CD4-positive, alpha-beta memory T cell (primary cell): ENCODE measurements at regions not wholly inside any gene's neighbourhood (a gene's known extent, or its start where the extent isn't known, plus 50 kb on each side); places are given as distances from the start of the nearest gene placed in this dataset.

Source experiments
- CTCF ChIA-PET: fragments of 350-600 bp; sonication (Branson Sonifier 250); formaldehyde crosslinking; loops from one replicate; lab custom pipeline; 2021; ENCODE audit warnings: inconsistent platforms; ENCODE audit not compliant: partially characterized antibody; lab: Charles Lee
- POLR2A ChIA-PET: fragments of 350-600 bp; sonication (Branson Sonifier 250); formaldehyde crosslinking; loops from one replicate; lab custom pipeline; 2021; ENCODE audit not compliant: partially characterized antibody; lab: Charles Lee
- DNase-seq, 5 donors: peaks; one replicate each; pipeline versions ENCODE4 v3.0.0 to v3.0.0-alpha.2; 2020 to 2022; ENCODE audit warnings: mixed read lengths in 1 of 5
- H3K27ac ChIP-seq: one replicate; pipeline ENCODE4 v1.7.0; 2013; ENCODE audit warnings: low read depth, low read length
- H3K27me3 ChIP-seq: 2 replicates; pipeline ENCODE4 v1.7.0; 2013; ENCODE audit warnings: mild to moderate bottlenecking, low read length, moderate library complexity; ENCODE audit not compliant: insufficient read depth
- H3K36me3 ChIP-seq: 2 replicates; pipeline ENCODE4 v1.7.0; 2013; ENCODE audit warnings: mild to moderate bottlenecking, low read length, moderate library complexity; ENCODE audit not compliant: insufficient read depth
- H3K4me1 ChIP-seq: 2 replicates; pipeline ENCODE4 v1.7.0; 2013; ENCODE audit warnings: mild to moderate bottlenecking, low read length, moderate library complexity; ENCODE audit not compliant: insufficient read depth
- H3K4me3 ChIP-seq, 2 donors: one replicate each; pipeline ENCODE4 v1.7.0; 2013; ENCODE audit warnings: low read length in 2 of 2, mild to moderate bottlenecking in 1 of 2
- H3K9me3 ChIP-seq, 2 donors: one replicate each; pipeline ENCODE4 v1.7.0; 2013; ENCODE audit warnings: low read length in 2 of 2, control low read depth in 1 of 2; ENCODE audit not compliant: control insufficient read depth in 1 of 2
- H3K27ac Mint-ChIP-seq, 7 donors: one replicate each; pipeline ENCODE4 v1.8.0; 2020 to 2021; ENCODE audit warnings: mixed read lengths in 7 of 7, mild to moderate bottlenecking in 6 of 7, inconsistent platforms in 3 of 7, moderate library complexity in 3 of 7
- H3K27me3 Mint-ChIP-seq, 2 donors: one replicate each; pipeline ENCODE4 v1.8.0; 2020 to 2021; ENCODE audit warnings: mixed read lengths in 2 of 2
- H3K36me3 Mint-ChIP-seq, 2 donors: one replicate each; pipeline ENCODE4 v1.8.0; 2020 to 2021; ENCODE audit warnings: mixed read lengths in 2 of 2, inconsistent platforms in 1 of 2, mild to moderate bottlenecking in 1 of 2
- H3K4me1 Mint-ChIP-seq, 4 donors: one replicate each; pipeline ENCODE4 v1.8.0; 2020 to 2021; ENCODE audit warnings: mixed read lengths in 4 of 4, mild to moderate bottlenecking in 1 of 4
- H3K4me3 Mint-ChIP-seq, 8 donors: one replicate each; pipeline ENCODE4 v1.8.0; 2020 to 2021; ENCODE audit warnings: mixed read lengths in 8 of 8, mild to moderate bottlenecking in 7 of 8, moderate library complexity in 6 of 8, inconsistent platforms in 3 of 8
- H3K9me3 Mint-ChIP-seq, 8 donors: one replicate each; pipeline ENCODE4 v1.8.0; 2020 to 2021; ENCODE audit warnings: mixed read lengths in 8 of 8, mild to moderate bottlenecking in 5 of 8, inconsistent platforms in 3 of 8, moderate library complexity in 1 of 8
- intact Hi-C: fragments of 100-400 bp; cut with micrococcal nuclease; formaldehyde crosslinking; loops from one replicate; pipeline ENCODE4 v1.15.1; 2023

- H3K4me3 ChIP-seq: no peak overlapping the region
- ChIA-PET POLR2A (no interaction called here), CTCF (no interaction called here)
- intact Hi-C loops: no loop called here
- Mint-ChIP-seq H3K4me3 (no peak overlapping the region), H3K36me3 (no peaks in the 10 kb centered on the region), H3K27me3 (peaks cover 7 to 13% of the 10 kb centered on the region in 2 donors), H3K27ac (no peak overlapping the region), H3K9me3 (peaks cover 0 to 2% (median 0%) of the 10 kb centered on the region in 8 donors), H3K4me1 (no peaks in the 10 kb centered on the region)
- H3K27me3 ChIP-seq: no peaks in the 10 kb centered on the region
- no peak overlapping the region for H3K27ac ChIP-seq
- H3K36me3 ChIP-seq: no peaks in the 10 kb centered on the region
- no peaks in the 10 kb centered on the region for H3K4me1 ChIP-seq
- DNase-seq: no peak
- no peaks in the 10 kb centered on the region for H3K9me3 ChIP-seq
Measured at GRCh38 chr5:163361450-163361849, 75.9 kb upstream of the CCNG1 start.

GRCh38 chr5:163362840-163363371, 74.5 kb upstream of the CCNG1 start:
- Mint-ChIP-seq H3K36me3 (no peaks in the 10 kb centered on the region), H3K27ac (no peak overlapping the region), H3K9me3 (peaks cover 0 to 2% (median 0%) of the 10 kb centered on the region in 8 donors), H3K27me3 (peaks cover 5 to 16% of the 10 kb centered on the region in 2 donors), H3K4me3 (no peak overlapping the region), H3K4me1 (no peaks in the 10 kb centered on the region)
- no peak overlapping the region for H3K4me3 ChIP-seq
- intact Hi-C loops: no loop called here
- H3K27me3 ChIP-seq: no peaks in the 10 kb centered on the region
- CTCF ChIA-PET: interaction anchor here (0.8 kb wide), 1 partner anchor 198 kb away, joined by 3 read pairs; no protein-coding TSS in a partner anchor
- POLR2A ChIA-PET: no interaction called here
- H3K36me3 ChIP-seq: no peaks in the 10 kb centered on the region
- no peak overlapping the region for H3K27ac ChIP-seq
- no peak for DNase-seq
- no peaks in the 10 kb centered on the region for H3K4me1 ChIP-seq
- H3K9me3 ChIP-seq: no peaks in the 10 kb centered on the region

- ChIA-PET POLR2A (no interaction called here), CTCF (no interaction called here)
- H3K4me1 Mint-ChIP-seq: no peaks in the 10 kb centered on the region
- no peaks in the 10 kb centered on the region for H3K36me3 Mint-ChIP-seq
- no peaks in the 10 kb centered on the region for H3K27me3 ChIP-seq
- H3K9me3 Mint-ChIP-seq: peaks cover 0 to 2% (median 0%) of the 10 kb centered on the region in 8 donors
- H3K4me1 ChIP-seq: no peaks in the 10 kb centered on the region
- H3K27ac ChIP-seq: no peak overlapping the region
- H3K4me3 Mint-ChIP-seq: no peak overlapping the region
- intact Hi-C loops: no loop called here
- no peak overlapping the region for H3K27ac Mint-ChIP-seq
- DNase-seq: no peak
- peaks cover 5 to 16% of the 10 kb centered on the region in 2 donors for H3K27me3 Mint-ChIP-seq
- H3K36me3 ChIP-seq: no peaks in the 10 kb centered on the region
- H3K4me3 ChIP-seq: no peak overlapping the region
- H3K9me3 ChIP-seq: no peaks in the 10 kb centered on the region
Measured at GRCh38 chr5:163363389-163363788, 74.0 kb upstream of the CCNG1 start.

- Mint-ChIP-seq H3K4me3 (no peak overlapping the region), H3K27me3 (peaks cover 3 to 8% of the 10 kb centered on the region in 2 donors), H3K36me3 (no peaks in the 10 kb centered on the region), H3K27ac (no peak overlapping the region), H3K9me3 (peaks cover 0 to 6% (median 2%) of the 10 kb centered on the region in 8 donors), H3K4me1 (no peaks in the 10 kb centered on the region)
- Histone ChIP-seq H3K4me1 (no peaks in the 10 kb centered on the region), H3K27me3 (no peaks in the 10 kb centered on the region), H3K4me3 (no peak overlapping the region), H3K27ac (no peak overlapping the region), H3K36me3 (no peaks in the 10 kb centered on the region), H3K9me3 (no peaks in the 10 kb centered on the region)
- POLR2A ChIA-PET: no interaction called here
- no peak for DNase-seq
- CTCF ChIA-PET: no interaction called here
- intact Hi-C loops: no loop called here
Measured at GRCh38 chr5:163366757-163367156, 70.6 kb upstream of the CCNG1 start.

- no peaks in the 10 kb centered on the region for H3K4me1 Mint-ChIP-seq
- H3K36me3 ChIP-seq: no peaks in the 10 kb centered on the region
- H3K4me3 Mint-ChIP-seq: no peak overlapping the region
- intact Hi-C loops: no loop called here
- no peak overlapping the region for H3K4me3 ChIP-seq
- H3K27ac Mint-ChIP-seq: no peak overlapping the region
- H3K36me3 Mint-ChIP-seq: no peaks in the 10 kb centered on the region
- H3K9me3 Mint-ChIP-seq: peaks cover 0 to 7% (median 2%) of the 10 kb centered on the region in 8 donors
- ChIA-PET POLR2A (no interaction called here), CTCF (no interaction called here)
- no peaks in the 10 kb centered on the region for H3K4me1 ChIP-seq
- peaks cover 2 to 6% of the 10 kb centered on the region in 2 donors for H3K27me3 Mint-ChIP-seq
- no peaks in the 10 kb centered on the region for H3K9me3 ChIP-seq
- DNase-seq: no peak
- H3K27me3 ChIP-seq: no peaks in the 10 kb centered on the region
- H3K27ac ChIP-seq: no peak overlapping the region
Measured at GRCh38 chr5:163369776-163370385, 67.5 kb upstream of the CCNG1 start.

- H3K27me3 Mint-ChIP-seq: peaks cover 2 to 3% of the 10 kb centered on the region in 2 donors
- POLR2A ChIA-PET: no interaction called here
- H3K36me3 Mint-ChIP-seq: no peaks in the 10 kb centered on the region
- H3K4me3 Mint-ChIP-seq: no peak overlapping the region
- peaks cover 0 to 7% (median 3%) of the 10 kb centered on the region in 8 donors for H3K9me3 Mint-ChIP-seq
- CTCF ChIA-PET: no interaction called here
- H3K36me3 ChIP-seq: no peaks in the 10 kb centered on the region
- H3K27me3 ChIP-seq: no peaks in the 10 kb centered on the region
- intact Hi-C loops: no loop called here
- no peaks in the 10 kb centered on the region for H3K4me1 ChIP-seq
- no peaks in the 10 kb centered on the region for H3K4me1 Mint-ChIP-seq
- no peak overlapping the region for H3K4me3 ChIP-seq
- no peak overlapping the region for H3K27ac Mint-ChIP-seq
- no peak for DNase-seq
- no peak overlapping the region for H3K27ac ChIP-seq
- no peaks in the 10 kb centered on the region for H3K9me3 ChIP-seq
Measured at GRCh38 chr5:163373436-163374084, 63.8 kb upstream of the CCNG1 start.

GRCh38 chr5:163377982-163378381, 59.4 kb upstream of the CCNG1 start:
- H3K27me3 ChIP-seq: no peaks in the 10 kb centered on the region

More at GRCh38 chr5:163377982-163378381, 59.4 kb upstream of the CCNG1 start:
- Mint-ChIP-seq H3K27ac (no peak overlapping the region), H3K9me3 (peaks cover 0 to 5% (median 2%) of the 10 kb centered on the region in 8 donors), H3K4me1 (no peaks in the 10 kb centered on the region), H3K4me3 (no peak overlapping the region), H3K27me3 (peaks cover 2 to 6% of the 10 kb centered on the region in 2 donors), H3K36me3 (no peaks in the 10 kb centered on the region)
- CTCF ChIA-PET: no interaction called here
- Histone ChIP-seq H3K27ac (no peak overlapping the region), H3K4me3 (no peak overlapping the region), H3K36me3 (no peaks in the 10 kb centered on the region), H3K4me1 (no peaks in the 10 kb centered on the region), H3K9me3 (no peaks in the 10 kb centered on the region)
- intact Hi-C loops: no loop called here
- no peak for DNase-seq
- POLR2A ChIA-PET: no interaction called here
